Peyer's patch (tissue), 4 donors: ENCODE measurements at regions not wholly inside any gene's neighbourhood (a gene's known extent, or its start where the extent isn't known, plus 50 kb on each side); places are given as distances from the start of the nearest gene placed in this dataset.
A peak's percentile ranks its signal among the peaks of the same experiment; 100 is the strongest.
"Not testable (repeated sequence)": the region's sequence is repeated elsewhere in the genome, so short reads cannot be mapped to it uniquely, and the experiment has no call there.

Source experiments
- DNase-seq, 3 donors: peaks; one replicate each; pipeline ENCODE4 v3.0.0-alpha.2; 2017 to 2019
- H3K27ac ChIP-seq, 4 donors: fragments of 200-600 bp; sonication (generic); one replicate each; pipeline ENCODE4 v1.5.1; 2016 to 2019
- H3K27me3 ChIP-seq, 2 donors: fragments of 200-600 bp; sonication (generic); one replicate each; pipeline ENCODE4 v1.5.1; 2019
- H3K36me3 ChIP-seq, 3 donors: fragments of 200-600 bp; sonication (generic); one replicate each; pipeline ENCODE4 v1.5.1; 2016 to 2019
- H3K4me1 ChIP-seq, 4 donors: fragments of 200-600 bp; sonication (generic); one replicate each; pipeline ENCODE4 v1.5.1; 2016 to 2019
- H3K4me3 ChIP-seq, 4 donors: fragments of 200-600 bp; sonication (generic); 1 replicate in 3 of 4; 2 replicates in 1 of 4; pipeline ENCODE4 v1.5.1; 2016 to 2019; ENCODE audit warnings: mild to moderate bottlenecking in 1 of 4
- H3K9me3 ChIP-seq, 4 donors: fragments of 200-600 bp; sonication (generic); one replicate each; pipeline ENCODE4 v1.5.1; 2016 to 2019; ENCODE audit warnings: mild to moderate bottlenecking in 1 of 4
- POLR2A ChIP-seq, 2 donors: fragments of 450-650 bp; IDR thresholded peaks; one replicate each; pipeline ENCODE4 v1.5.1; 2017; ENCODE audit warnings: antibody characterized with exemption in 2 of 2, mild to moderate bottlenecking in 2 of 2, moderate library complexity in 2 of 2
- TF ChIP-seq, protein P1 (sequence below), 6 experiments: fragments of 450-650 bp in 4 of 6; fragments of 200-600 bp in 2 of 6; sonication (generic) in 1 of 6; IDR thresholded peaks; one replicate each; pipeline ENCODE4 v1.5.1; 2017 to 2019; ENCODE audit warnings: antibody characterized with exemption in 6 of 6, mild to moderate bottlenecking in 3 of 6, moderate library complexity in 1 of 6

DNA sequence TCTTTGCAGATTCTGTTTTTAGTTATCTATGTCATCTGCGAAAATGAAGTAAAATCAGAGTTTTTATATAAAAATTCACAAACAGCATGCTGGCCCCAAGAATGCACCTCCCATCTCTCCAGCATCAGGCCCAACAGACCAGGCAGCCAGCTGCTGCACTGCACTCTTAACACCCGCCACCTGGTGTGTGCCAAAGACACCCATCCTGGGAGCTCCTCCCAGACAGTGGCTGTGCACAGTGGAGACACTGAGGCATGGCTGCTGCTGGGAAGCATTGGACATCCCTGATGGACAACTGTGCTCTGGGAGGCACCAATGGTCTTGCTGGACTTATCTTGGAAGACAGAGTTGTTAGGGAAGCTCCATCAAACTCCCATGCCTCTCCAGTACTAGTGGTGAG is 817.2 kb downstream of the TMEM121 start:
- Histone ChIP-seq H3K4me3 (no peak overlapping the region), H3K27me3 (no peaks in the 10 kb centered on the region), H3K36me3 (no peaks in the 10 kb centered on the region), H3K27ac (no peak overlapping the region), H3K4me1 (no peaks in the 10 kb centered on the region), H3K9me3 (no peaks in the 10 kb centered on the region)
- no peak for TF ChIP-seq POLR2A (IDR thresholded peaks at IDR 0.05)
- TF ChIP-seq, protein P1, sequence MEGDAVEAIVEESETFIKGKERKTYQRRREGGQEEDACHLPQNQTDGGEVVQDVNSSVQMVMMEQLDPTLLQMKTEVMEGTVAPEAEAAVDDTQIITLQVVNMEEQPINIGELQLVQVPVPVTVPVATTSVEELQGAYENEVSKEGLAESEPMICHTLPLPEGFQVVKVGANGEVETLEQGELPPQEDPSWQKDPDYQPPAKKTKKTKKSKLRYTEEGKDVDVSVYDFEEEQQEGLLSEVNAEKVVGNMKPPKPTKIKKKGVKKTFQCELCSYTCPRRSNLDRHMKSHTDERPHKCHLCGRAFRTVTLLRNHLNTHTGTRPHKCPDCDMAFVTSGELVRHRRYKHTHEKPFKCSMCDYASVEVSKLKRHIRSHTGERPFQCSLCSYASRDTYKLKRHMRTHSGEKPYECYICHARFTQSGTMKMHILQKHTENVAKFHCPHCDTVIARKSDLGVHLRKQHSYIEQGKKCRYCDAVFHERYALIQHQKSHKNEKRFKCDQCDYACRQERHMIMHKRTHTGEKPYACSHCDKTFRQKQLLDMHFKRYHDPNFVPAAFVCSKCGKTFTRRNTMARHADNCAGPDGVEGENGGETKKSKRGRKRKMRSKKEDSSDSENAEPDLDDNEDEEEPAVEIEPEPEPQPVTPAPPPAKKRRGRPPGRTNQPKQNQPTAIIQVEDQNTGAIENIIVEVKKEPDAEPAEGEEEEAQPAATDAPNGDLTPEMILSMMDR (IDR thresholded peaks at IDR 0.05) = no peak
- no peak for DNase-seq

DNA sequence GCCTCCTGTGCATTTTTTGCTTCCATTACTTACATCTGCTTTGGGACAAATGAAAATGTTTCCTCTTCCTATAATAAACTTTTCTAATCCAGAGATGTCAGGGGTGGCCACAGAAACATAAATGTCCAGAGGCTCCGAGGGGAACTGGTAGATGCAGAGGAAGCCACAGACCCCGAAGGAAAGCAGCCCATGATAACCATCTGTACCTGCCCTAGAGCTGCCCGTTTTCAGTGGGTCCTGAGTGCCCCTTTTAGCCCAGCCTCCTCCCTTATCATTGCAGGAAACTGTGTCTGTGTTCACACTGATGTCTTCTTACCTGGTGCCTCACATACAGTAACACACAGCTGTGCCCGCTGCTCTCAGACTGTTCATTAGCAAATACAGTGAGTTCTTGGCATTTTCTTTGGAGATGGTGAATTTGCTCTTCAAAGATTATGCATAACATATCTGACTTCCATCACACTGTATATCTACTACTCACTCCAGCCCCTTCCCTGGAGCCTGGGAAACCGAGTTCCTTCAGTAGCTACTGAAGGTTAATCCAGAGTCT is 817.8 kb downstream of the TMEM121 start:
- not testable (repeated sequence) for H3K36me3 ChIP-seq, H3K4me3 ChIP-seq, H3K9me3 ChIP-seq, H3K4me1 ChIP-seq, DNase-seq, H3K27ac ChIP-seq, H3K27me3 ChIP-seq

DNA sequence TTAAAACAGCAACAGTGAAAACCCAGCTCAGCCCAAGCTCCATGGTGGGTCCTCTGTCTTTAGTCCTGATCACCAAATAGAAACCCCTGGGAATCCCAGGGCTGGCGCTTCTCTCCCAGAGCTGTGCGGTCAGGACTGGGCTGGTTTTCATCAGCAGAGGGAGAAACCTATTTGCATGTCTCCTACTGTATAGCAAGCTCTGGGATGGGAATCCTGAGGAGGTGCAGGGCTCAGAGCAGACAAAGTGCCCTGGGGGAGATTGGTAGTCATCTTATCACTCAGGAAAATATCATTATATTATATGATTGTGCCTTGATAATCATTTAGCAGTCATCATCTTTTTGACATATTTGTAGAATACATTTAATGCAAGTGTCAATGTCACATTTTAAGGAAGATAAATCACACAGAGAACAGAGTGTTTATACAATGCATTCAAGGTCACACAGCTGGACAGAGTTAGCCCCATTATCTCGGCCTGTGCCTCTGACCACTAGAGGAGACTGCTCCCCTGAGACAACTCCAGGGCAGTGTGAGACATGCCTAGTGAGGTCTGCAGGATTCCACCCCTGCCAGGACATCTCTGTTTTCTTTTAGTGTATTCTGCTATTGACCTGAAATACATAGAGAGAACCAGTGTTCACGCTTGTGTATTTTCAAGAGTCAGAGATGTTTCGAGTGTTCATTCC is 818.6 kb downstream of the TMEM121 start:
- not testable (repeated sequence) for H3K9me3 ChIP-seq, H3K4me3 ChIP-seq, DNase-seq, H3K36me3 ChIP-seq, H3K4me1 ChIP-seq, H3K27me3 ChIP-seq, H3K27ac ChIP-seq

DNA sequence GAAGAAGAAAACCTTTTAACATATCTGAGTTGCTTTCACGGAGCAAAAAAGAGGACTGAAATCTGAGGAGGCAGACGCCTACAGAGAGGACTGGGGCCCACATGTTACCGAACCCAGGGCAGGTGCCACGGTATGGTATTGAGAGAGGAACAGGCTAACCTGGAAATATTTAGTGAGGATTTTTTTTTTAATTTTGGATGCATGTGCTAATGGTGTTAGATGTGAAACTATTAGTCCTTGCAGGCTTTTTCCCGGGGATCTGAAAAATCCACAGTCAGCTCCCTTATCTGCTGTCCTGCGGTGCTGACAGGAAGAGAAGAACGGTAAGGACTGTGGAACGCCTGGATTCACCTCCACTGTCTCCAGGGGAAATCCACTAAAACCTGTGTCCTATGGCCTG is 819.7 kb downstream of the TMEM121 start:
- no peak for TF ChIP-seq POLR2A (IDR thresholded peaks at IDR 0.05)
- TF ChIP-seq, protein P1 (IDR thresholded peaks at IDR 0.05) = no peak
- H3K9me3 ChIP-seq = no peaks in the 10 kb centered on the region
- no peaks in the 10 kb centered on the region for H3K4me1 ChIP-seq
- H3K4me3 ChIP-seq = no peak overlapping the region
- no peaks in the 10 kb centered on the region for H3K27me3 ChIP-seq
- DNase-seq = no peak
- no peaks in the 10 kb centered on the region for H3K36me3 ChIP-seq
- H3K27ac ChIP-seq = no peak overlapping the region

DNA sequence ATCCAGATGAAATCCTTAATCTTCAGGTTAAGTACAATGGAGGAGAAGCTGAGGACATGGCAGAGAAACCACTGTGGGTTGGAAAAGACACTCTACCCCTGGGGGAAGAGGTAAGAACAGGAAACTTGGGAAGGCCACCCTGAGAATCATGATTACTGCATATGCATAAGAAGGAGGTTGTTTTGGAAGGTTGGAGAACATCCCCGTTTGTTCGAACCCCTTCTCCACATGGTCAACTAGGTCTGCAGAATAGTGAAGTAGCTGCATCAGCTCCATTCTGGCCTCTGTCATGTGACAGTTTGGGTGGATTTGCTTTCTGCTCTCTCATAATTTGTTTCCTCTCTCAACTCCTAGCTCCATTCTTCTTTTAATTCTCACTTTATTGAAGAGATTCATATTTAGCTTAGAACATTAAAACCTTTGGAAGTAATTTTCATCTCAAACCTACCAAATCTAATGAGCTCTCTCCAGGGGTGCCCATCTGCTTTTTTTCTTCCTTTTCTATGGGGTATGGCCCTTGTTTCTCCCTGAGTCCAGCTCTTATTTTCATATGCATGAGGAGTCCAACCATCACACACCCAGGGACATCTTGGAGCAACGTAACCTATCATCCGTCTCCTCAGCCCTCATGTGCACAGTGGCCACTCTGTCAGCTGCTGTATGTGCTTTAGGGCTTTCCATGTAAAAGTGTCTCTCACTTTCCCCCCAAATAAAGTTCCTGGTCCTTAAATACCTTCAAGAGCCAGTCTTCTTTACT is 820.3 kb downstream of the TMEM121 start:
- no peak overlapping the region for H3K27ac ChIP-seq
- H3K36me3 ChIP-seq = no peaks in the 10 kb centered on the region
- DNase-seq = no peak
- TF ChIP-seq POLR2A (IDR thresholded peaks at IDR 0.05) = no peak
- TF ChIP-seq, protein P1 (IDR thresholded peaks at IDR 0.05) = no peak
- no peaks in the 10 kb centered on the region for H3K9me3 ChIP-seq
- H3K4me3 ChIP-seq = no peak overlapping the region
- H3K27me3 ChIP-seq = no peaks in the 10 kb centered on the region
- no peaks in the 10 kb centered on the region for H3K4me1 ChIP-seq

DNA sequence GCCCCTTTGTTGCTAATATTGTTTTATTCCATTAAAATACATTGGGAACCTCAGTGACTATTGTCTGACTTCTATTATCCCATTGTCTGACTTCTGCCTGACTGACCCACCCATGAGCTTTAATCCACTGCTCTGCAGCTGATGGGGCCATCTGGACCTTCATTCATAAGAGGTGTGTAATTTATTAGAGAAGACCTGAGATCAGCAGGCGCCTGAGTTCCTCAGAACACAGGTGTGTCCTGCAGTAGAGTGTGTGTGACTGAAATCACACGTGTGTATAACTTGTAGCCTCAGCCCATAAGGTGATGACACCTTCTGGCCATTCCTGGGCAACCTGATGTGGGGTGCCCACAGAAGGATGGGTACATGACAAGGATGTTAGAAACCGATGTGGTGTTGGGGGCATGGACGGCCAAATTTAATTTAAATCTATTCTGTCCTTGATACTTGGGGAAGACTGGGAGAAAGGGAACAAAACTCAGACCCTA is 821.0 kb downstream of the TMEM121 start:
- Histone ChIP-seq H3K9me3 (no peaks in the 10 kb centered on the region), H3K4me3 (peak overlapping the region in 1 of 4 donors; percentile 7), H3K36me3 (no peaks in the 10 kb centered on the region), H3K4me1 (no peaks in the 10 kb centered on the region), H3K27me3 (no peaks in the 10 kb centered on the region), H3K27ac (no peak overlapping the region)
- DNase-seq = no peak
- TF ChIP-seq POLR2A (IDR thresholded peaks at IDR 0.05) = no peak
- TF ChIP-seq, protein P1 (IDR thresholded peaks at IDR 0.05) = no peak
